Endothelial cell of umbilical vein (primary cell): ENCODE measurements at regions not wholly inside any gene's neighbourhood (a gene's known extent, or its start where the extent isn't known, plus 50 kb on each side); places are given as distances from the start of the nearest gene placed in this dataset.

Source experiments
- BruUV-seq: library from RNA; stranded (reverse); fragments of 400-500 nt; replicated peaks from 2 replicates; lab custom pipeline; 2021; lab: Mats Ljungman, UMichigan
- CTCF ChIA-PET: fragments of 300-600, 350-600 bp; sonication (Branson Sonifier 250); formaldehyde crosslinking; loops from one replicate; lab custom pipeline; 2021; ENCODE audit warnings: antibody characterized with exemption, inconsistent platforms; lab: Charles Lee
- POLR2A ChIA-PET: fragments of 300-600, 350-600 bp; sonication (Branson Sonifier 250); formaldehyde crosslinking; loops from one replicate; lab custom pipeline; 2021; ENCODE audit warnings: antibody characterized with exemption, inconsistent platforms; lab: Charles Lee
- DNase-seq: peaks from one replicate; pipeline ENCODE4 v3.0.0-alpha.2; 2011; ENCODE audit warnings: low read depth, low spot score
- FAIRE-seq: peaks from 2 replicates; lab custom pipeline; 2011; peaks lifted over from hg19 to GRCh38; lab: Jason Lieb, UNC
- H2AFZ ChIP-seq: 2 replicates; pipeline ENCODE4 v1.6.0; 2012; ENCODE audit warnings: low read depth, low read length, control low read depth, inconsistent platforms
- H3K27ac ChIP-seq: 2 replicates; pipeline ENCODE4 v1.5.1; 2011; ENCODE audit warnings: low read depth, mild to moderate bottlenecking, control low read depth, low read length, moderate library complexity; ENCODE audit not compliant: insufficient read depth
- H3K27me3 ChIP-seq, 2 experiments: 2 replicates each; pipeline versions ENCODE4 v1.6.0 to v1.6.1; 2011; ENCODE audit warnings: low read length in 2 of 2, mixed read lengths in 1 of 2; ENCODE audit not compliant: control insufficient read depth in 2 of 2, insufficient read depth in 2 of 2
- H3K36me3 ChIP-seq, 2 experiments: 2 replicates in 1 of 2; 3 replicates in 1 of 2; pipeline ENCODE4 v1.5.1; 2011; ENCODE audit warnings: low read length in 2 of 2, mild to moderate bottlenecking in 1 of 2, moderate library complexity in 1 of 2; ENCODE audit not compliant: control insufficient read depth in 2 of 2, insufficient read depth in 2 of 2; ENCODE audit errors: extremely low read depth in 1 of 2
- H3K4me1 ChIP-seq: 3 replicates; pipeline ENCODE4 v1.5.1; 2011; ENCODE audit warnings: mild to moderate bottlenecking, low read length; ENCODE audit not compliant: control insufficient read depth, insufficient read depth; ENCODE audit errors: extremely low read depth
- H3K4me2 ChIP-seq: 2 replicates; pipeline ENCODE4 v1.6.1; 2011; ENCODE audit warnings: low read length, control low read depth, mixed read lengths; ENCODE audit not compliant: insufficient read depth
- H3K4me3 ChIP-seq, 3 experiments: fragments of 200-600 bp in 1 of 3; sonication (generic), shearing (Covaris generic) in 1 of 3; replicated peaks in 1 of 3; 2 replicates each; pipeline ENCODE4 v1.5.1; 2011 to 2016; ENCODE audit warnings: control low read depth in 3 of 3, low read length in 3 of 3, mild to moderate bottlenecking in 2 of 3, inconsistent platforms in 1 of 3, low read depth in 1 of 3, moderate library complexity in 1 of 3; ENCODE audit not compliant: insufficient read depth in 1 of 3
- H3K79me2 ChIP-seq: 2 replicates; pipeline ENCODE4 v1.6.0; 2012; ENCODE audit warnings: low read length, inconsistent platforms; ENCODE audit not compliant: control insufficient read depth, insufficient read depth
- H3K9ac ChIP-seq: replicated peaks from 2 replicates; pipeline ENCODE3; 2011; ENCODE audit warnings: low read length, control low read depth; ENCODE audit not compliant: insufficient read depth; ENCODE audit errors: extremely low read depth
- H3K9me1 ChIP-seq: replicated peaks from 3 replicates; pipeline ENCODE4 v1.6.0; 2011; ENCODE audit warnings: mild to moderate bottlenecking, low read length; ENCODE audit not compliant: control insufficient read depth, insufficient read depth; ENCODE audit errors: extremely low read depth
- H3K9me3 ChIP-seq: replicated peaks from 2 replicates; pipeline ENCODE4 v1.5.1; 2012; ENCODE audit warnings: low read length, inconsistent platforms; ENCODE audit not compliant: control insufficient read depth, insufficient read depth
- H4K20me1 ChIP-seq: replicated peaks from 2 replicates; pipeline ENCODE3; 2011; ENCODE audit warnings: mild to moderate bottlenecking, low read length; ENCODE audit not compliant: control insufficient read depth, insufficient read depth; ENCODE audit errors: extremely low read depth
- EZH2 ChIP-seq: IDR thresholded peaks from 2 replicates; pipeline ENCODE4 v1.6.1; 2012; ENCODE audit warnings: borderline replicate concordance, low read depth, mild to moderate bottlenecking, moderate library complexity, low read length, inconsistent platforms; ENCODE audit not compliant: severe bottlenecking
- FOS ChIP-seq: IDR thresholded peaks from 2 replicates; pipeline ENCODE4 v1.6.1; 2011; ENCODE audit warnings: mild to moderate bottlenecking, low read length, moderate library complexity, borderline replicate concordance; ENCODE audit not compliant: insufficient read depth
- GATA2 ChIP-seq: IDR thresholded peaks from 2 replicates; pipeline ENCODE4 v1.7.0; 2011; ENCODE audit warnings: low read depth, mild to moderate bottlenecking, moderate library complexity, mixed read lengths, low read length; ENCODE audit not compliant: insufficient read length, insufficient read depth
- JUN ChIP-seq: IDR thresholded peaks from 2 replicates; pipeline ENCODE4 v1.6.1; 2011; ENCODE audit warnings: borderline replicate concordance, low read depth; ENCODE audit not compliant: insufficient read length, insufficient read depth
- MYC ChIP-seq: IDR thresholded peaks from one replicate; pipeline ENCODE4 v1.6.1; 2011; ENCODE audit warnings: mild to moderate bottlenecking, low read depth, low read length
- POLR2A ChIP-seq: IDR thresholded peaks from 2 replicates; pipeline ENCODE4 v1.6.1; 2012; ENCODE audit warnings: low read depth, mild to moderate bottlenecking, control low read depth, low read length
- POLR2AphosphoS5 ChIP-seq: IDR thresholded peaks from 2 replicates; pipeline ENCODE4 v1.6.1; 2012; ENCODE audit warnings: low read depth, mild to moderate bottlenecking, control low read depth, low read length, moderate library complexity; ENCODE audit not compliant: insufficient read depth
- dilution Hi-C: fragments of 300-500 bp; cut with MboI; formaldehyde crosslinking; loops from one replicate; pipeline ENCODE4 v1.15.0; 2019; ENCODE audit warnings: low sequenced_read_pairs; ENCODE audit not compliant: extremely low pct_ligation_motif_present
- intact Hi-C: fragments of 100-400 bp; cut with micrococcal nuclease; formaldehyde crosslinking; loops from one replicate; pipeline ENCODE4 v1.10.0; 2022
- TF ChIP-seq, protein P1 (sequence below), 2 donors: IDR thresholded peaks; 1 replicate in 1 of 2; 2 replicates in 1 of 2; pipeline ENCODE4 v1.5.1; 2011; ENCODE audit warnings: low read length in 2 of 2, mild to moderate bottlenecking in 2 of 2, moderate library complexity in 2 of 2, control low read depth in 1 of 2, inconsistent platforms in 1 of 2, low read depth in 1 of 2; ENCODE audit not compliant: insufficient read depth in 1 of 2; ENCODE audit errors: extremely low read depth in 1 of 2
- TF ChIP-seq, protein P2 (sequence below): IDR thresholded peaks from 2 replicates; pipeline ENCODE4 v1.6.1; 2011; ENCODE audit not compliant: insufficient read depth, insufficient read length

DNA sequence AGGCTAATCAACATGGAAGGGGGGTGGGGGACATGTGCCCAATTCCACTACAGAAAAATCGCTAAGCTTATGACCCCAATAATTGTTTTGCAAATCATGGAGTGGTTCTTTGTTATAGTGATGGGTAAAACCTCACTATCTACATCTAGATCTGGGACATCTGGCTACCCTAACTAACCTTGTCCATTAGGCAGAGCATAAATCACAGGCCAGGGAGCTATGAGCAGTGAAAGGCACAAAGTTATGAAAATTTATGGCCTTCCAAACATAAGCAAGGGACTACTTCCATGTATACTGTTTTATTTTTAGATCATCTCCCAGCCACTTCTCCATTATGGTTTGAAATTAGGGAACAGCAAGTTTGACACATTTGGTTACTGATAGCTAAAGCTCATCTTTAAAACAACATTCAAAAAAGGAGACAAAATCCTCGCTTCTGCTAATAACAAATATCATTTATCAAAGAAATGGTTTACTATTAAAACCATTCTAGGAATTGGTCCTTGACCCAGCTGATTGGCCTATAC, 78.3 kb downstream of the RSL24D1 start:
- ChIA-PET POLR2A (no interaction called here), CTCF (interaction anchor here (0.7 to 3.2 kb wide), 3 partner anchors 10 to 29 kb away, joined by 3 to 15 read pairs (median 3); no protein-coding TSS in a partner anchor)
- dilution Hi-C loops: no loop called here
- H3K9ac ChIP-seq: no peak overlapping the region
- no peaks in the 10 kb centered on the region for H3K9me3 ChIP-seq
- no peaks in the 10 kb centered on the region for H4K20me1 ChIP-seq
- no peaks in the 10 kb centered on the region for H3K79me2 ChIP-seq
- BruUV-seq: no TSS peak
- no peaks in the 10 kb centered on the region for H3K36me3 ChIP-seq
- no peaks in the 10 kb centered on the region for H3K4me1 ChIP-seq
- no peaks in the 10 kb centered on the region for H3K9me1 ChIP-seq
- H3K4me3 ChIP-seq: no peak overlapping the region
- no peak overlapping the region for H3K4me2 ChIP-seq
- no peak overlapping the region for H3K27ac ChIP-seq
- no peak overlapping the region for H2AFZ ChIP-seq
- DNase-seq (no peak), FAIRE-seq (no peak)
- no peaks in the 10 kb centered on the region for H3K27me3 ChIP-seq
- TF ChIP-seq GATA2 (no peak), POLR2AphosphoS5 (no peak), JUN (no peak), FOS (no peak), MYC (no peak), EZH2 (no peak), POLR2A (no peak)
- TF ChIP-seq, protein P1, sequence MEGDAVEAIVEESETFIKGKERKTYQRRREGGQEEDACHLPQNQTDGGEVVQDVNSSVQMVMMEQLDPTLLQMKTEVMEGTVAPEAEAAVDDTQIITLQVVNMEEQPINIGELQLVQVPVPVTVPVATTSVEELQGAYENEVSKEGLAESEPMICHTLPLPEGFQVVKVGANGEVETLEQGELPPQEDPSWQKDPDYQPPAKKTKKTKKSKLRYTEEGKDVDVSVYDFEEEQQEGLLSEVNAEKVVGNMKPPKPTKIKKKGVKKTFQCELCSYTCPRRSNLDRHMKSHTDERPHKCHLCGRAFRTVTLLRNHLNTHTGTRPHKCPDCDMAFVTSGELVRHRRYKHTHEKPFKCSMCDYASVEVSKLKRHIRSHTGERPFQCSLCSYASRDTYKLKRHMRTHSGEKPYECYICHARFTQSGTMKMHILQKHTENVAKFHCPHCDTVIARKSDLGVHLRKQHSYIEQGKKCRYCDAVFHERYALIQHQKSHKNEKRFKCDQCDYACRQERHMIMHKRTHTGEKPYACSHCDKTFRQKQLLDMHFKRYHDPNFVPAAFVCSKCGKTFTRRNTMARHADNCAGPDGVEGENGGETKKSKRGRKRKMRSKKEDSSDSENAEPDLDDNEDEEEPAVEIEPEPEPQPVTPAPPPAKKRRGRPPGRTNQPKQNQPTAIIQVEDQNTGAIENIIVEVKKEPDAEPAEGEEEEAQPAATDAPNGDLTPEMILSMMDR (IDR thresholded peaks at IDR 0.05; ENCODE audit: extremely low read depth in 1 of 2, insufficient read depth in 1 of 2, low read depth in 1 of 2, low read length in 2 of 2): no peak
- TF ChIP-seq, protein P2, sequence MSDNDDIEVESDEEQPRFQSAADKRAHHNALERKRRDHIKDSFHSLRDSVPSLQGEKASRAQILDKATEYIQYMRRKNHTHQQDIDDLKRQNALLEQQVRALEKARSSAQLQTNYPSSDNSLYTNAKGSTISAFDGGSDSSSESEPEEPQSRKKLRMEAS: no peak
- intact Hi-C loops: no loop called here
